Type B pancreatic cell (in vitro differentiated cells): ENCODE measurements at regions not wholly inside any gene's neighbourhood (a gene's known extent, or its start where the extent isn't known, plus 50 kb on each side); places are given as distances from the start of the nearest gene placed in this dataset.

ENCODE experiments used
- DNase-seq: peaks from one replicate; pipeline ENCODE4 v3.0.0; 2021; ENCODE audit warnings: mixed read lengths; ENCODE audit not compliant: unreplicated experiment; ENCODE audit errors: extremely low spot score
- H3K27ac Mint-ChIP-seq: 2 replicates; pipeline ENCODE4 v1.8.0; 2021; ENCODE audit warnings: mild to moderate bottlenecking, mixed read lengths
- H3K27me3 Mint-ChIP-seq: 2 replicates; pipeline ENCODE4 v1.8.0; 2021; ENCODE audit warnings: mixed read lengths
- H3K36me3 Mint-ChIP-seq: 2 replicates; pipeline ENCODE4 v1.8.0; 2021; ENCODE audit warnings: mixed read lengths
- H3K4me1 Mint-ChIP-seq: one replicate; pipeline ENCODE4 v1.8.0; 2021; ENCODE audit warnings: mixed read lengths; ENCODE audit not compliant: unreplicated experiment
- H3K4me3 Mint-ChIP-seq: 2 replicates; pipeline ENCODE4 v1.8.0; 2021; ENCODE audit warnings: mild to moderate bottlenecking, mixed read lengths
- H3K9me3 Mint-ChIP-seq: 2 replicates; pipeline ENCODE4 v1.8.0; 2021; ENCODE audit warnings: mixed read lengths
- TF ChIP-seq, protein P1 (sequence below): fragments of 200-600 bp; sonication (generic); conservative IDR thresholded peaks from 2 replicates; pipeline ENCODE4 v1.5.0; 2021; ENCODE audit warnings: antibody characterized with exemption, mild to moderate bottlenecking

DNA sequence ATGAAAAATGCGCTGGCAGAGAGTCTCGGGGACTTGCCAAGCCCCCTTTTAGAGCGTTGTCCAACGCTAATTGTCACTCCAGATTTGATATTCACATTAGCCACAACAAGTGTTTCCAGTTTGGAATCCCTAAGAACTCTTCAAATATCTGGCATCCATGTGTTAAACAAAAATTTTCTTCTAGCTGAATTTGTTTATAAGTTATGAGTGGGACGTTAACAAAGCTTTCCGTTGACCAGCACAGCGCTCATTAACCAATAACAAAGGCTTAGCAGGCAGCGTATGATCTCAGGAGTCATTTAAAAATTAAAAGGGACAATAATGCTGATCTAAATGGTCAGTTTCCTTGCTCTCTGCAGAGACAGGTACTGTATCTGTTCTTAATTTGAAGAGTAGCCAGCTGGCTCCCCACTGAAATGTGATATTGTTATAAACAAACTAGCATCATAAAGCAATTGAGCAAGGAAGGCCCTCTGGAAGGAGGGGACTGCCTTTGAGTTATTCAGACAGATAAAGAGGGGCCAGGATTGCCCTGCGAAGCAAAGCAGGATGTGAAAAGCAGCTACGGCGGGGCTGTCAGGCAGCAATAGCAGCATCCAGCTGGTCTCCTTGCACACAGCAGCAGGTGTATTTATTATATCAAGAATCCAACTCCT lies 337.2 kb upstream of the SALL3 start:
- Mint-ChIP-seq H3K36me3 (no peaks in the 10 kb centered on the region), H3K4me3 (no peak overlapping the region), H3K27me3 (peaks cover 15% of the 10 kb centered on the region), H3K4me1 (peaks cover 26% of the 10 kb centered on the region), H3K9me3 (no peaks in the 10 kb centered on the region), H3K27ac (no peak overlapping the region)
- TF ChIP-seq, protein P1, sequence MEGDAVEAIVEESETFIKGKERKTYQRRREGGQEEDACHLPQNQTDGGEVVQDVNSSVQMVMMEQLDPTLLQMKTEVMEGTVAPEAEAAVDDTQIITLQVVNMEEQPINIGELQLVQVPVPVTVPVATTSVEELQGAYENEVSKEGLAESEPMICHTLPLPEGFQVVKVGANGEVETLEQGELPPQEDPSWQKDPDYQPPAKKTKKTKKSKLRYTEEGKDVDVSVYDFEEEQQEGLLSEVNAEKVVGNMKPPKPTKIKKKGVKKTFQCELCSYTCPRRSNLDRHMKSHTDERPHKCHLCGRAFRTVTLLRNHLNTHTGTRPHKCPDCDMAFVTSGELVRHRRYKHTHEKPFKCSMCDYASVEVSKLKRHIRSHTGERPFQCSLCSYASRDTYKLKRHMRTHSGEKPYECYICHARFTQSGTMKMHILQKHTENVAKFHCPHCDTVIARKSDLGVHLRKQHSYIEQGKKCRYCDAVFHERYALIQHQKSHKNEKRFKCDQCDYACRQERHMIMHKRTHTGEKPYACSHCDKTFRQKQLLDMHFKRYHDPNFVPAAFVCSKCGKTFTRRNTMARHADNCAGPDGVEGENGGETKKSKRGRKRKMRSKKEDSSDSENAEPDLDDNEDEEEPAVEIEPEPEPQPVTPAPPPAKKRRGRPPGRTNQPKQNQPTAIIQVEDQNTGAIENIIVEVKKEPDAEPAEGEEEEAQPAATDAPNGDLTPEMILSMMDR = no peak
- DNase-seq = no peak

DNA sequence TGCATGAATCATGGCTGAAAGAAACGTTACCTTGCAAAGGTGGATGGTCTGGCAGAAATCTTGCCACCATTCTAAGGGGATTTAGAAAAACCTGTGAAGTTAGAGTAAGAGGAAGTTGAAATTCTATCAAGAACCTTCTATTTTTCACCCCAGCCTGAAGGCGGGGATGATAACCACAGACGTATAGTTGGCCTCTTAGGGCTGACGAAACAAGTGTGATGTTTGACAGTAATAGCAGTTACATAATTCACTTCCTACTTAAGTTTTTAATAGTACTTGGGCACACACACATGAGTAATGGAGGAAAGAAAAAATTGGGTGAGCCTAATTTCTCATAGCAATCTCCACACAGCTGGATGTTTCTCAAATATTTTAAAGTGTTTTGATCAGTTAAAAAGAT lies 336.6 kb upstream of the SALL3 start:
- peaks cover 1% of the 10 kb centered on the region for H3K9me3 Mint-ChIP-seq
- TF ChIP-seq, protein P1 = no peak

DNA sequence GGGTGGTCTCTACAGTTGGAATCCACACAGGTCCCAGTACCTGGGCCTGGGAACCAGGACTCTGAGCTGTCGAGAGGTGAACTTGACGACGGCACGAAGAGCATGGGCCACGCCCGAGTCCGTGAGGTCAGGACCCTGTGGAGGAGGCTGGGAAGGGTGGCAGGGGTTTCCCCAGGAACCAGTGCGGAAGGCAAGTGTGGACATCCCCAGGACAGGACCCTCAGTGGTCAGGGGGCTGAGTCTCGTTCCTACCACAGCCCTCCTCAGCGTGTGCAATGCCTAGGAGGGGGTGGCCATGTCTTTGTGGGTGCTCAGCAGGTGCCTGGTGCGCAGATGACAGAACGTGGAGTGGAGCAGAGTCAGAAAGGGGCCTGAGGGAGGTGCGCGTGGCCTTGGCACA lies 335.6 kb upstream of the SALL3 start:
- Mint-ChIP-seq H3K9me3 (peaks cover 6% of the 10 kb centered on the region), H3K4me1 (peaks cover 24% of the 10 kb centered on the region), H3K27ac (no peak overlapping the region), H3K36me3 (no peaks in the 10 kb centered on the region), H3K4me3 (no peak overlapping the region), H3K27me3 (peaks cover 15% of the 10 kb centered on the region)
- TF ChIP-seq, protein P1 = no peak
- DNase-seq = no peak

More for the DNA sequence above, 336.6 kb upstream of the SALL3 start:
- peaks cover 15% of the 10 kb centered on the region for H3K27me3 Mint-ChIP-seq
- H3K4me1 Mint-ChIP-seq = peaks cover 26% of the 10 kb centered on the region
- H3K4me3 Mint-ChIP-seq = no peak overlapping the region
- no peak overlapping the region for H3K27ac Mint-ChIP-seq
- no peaks in the 10 kb centered on the region for H3K36me3 Mint-ChIP-seq
- DNase-seq = no peak

DNA sequence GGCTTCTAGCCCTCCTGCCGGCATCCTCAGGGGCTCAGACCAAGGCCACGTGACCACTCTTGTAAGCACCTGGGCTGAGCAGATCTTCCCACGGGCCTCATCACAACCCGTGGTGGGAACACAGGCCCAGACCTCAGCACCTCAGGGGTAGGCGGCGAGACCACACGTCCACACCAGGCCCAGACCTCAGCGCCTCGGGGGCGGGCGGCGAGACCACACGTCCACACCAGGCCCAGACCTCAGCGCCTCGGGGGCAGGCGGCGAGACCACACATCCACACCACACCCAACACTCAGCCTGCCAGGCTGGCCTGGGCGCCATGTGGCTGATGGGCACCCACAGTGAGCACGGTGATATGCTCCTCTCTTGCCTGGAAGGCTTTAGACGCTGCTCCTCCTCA lies 334.4 kb upstream of the SALL3 start:
- H3K36me3 Mint-ChIP-seq = no peaks in the 10 kb centered on the region
- TF ChIP-seq, protein P1 = no peak
- H3K27me3 Mint-ChIP-seq = peaks cover 15% of the 10 kb centered on the region
- no peak overlapping the region for H3K4me3 Mint-ChIP-seq
- DNase-seq = no peak
- peaks cover 16% of the 10 kb centered on the region for H3K4me1 Mint-ChIP-seq
- H3K9me3 Mint-ChIP-seq = peaks cover 6% of the 10 kb centered on the region
- no peak overlapping the region for H3K27ac Mint-ChIP-seq

DNA sequence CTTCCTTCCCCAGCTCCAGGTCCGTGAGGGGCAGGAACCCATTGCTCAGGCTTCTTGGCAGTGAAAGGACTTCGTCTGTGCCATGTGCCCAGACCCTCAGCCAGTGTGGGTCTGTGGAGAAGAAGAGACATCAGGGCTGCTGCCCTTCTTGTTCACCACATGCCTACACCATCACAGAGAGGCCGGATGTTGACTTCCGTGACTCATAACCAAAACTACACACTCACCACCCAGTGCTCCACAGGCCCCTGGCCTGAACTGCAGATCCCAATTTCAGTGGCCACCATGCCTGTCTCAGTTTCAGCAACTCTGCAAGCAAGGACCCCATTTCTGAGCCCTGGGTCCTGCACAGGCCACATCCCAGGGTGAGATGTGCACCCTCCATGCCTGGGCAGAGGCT lies 332.6 kb upstream of the SALL3 start:
- H3K36me3 Mint-ChIP-seq = no peaks in the 10 kb centered on the region
- H3K9me3 Mint-ChIP-seq = peaks cover 6% of the 10 kb centered on the region
- no peak overlapping the region for H3K4me3 Mint-ChIP-seq
- TF ChIP-seq, protein P1 = no peak
- H3K4me1 Mint-ChIP-seq = peaks cover 11% of the 10 kb centered on the region
- no peak for DNase-seq
- H3K27me3 Mint-ChIP-seq = peaks cover 3% of the 10 kb centered on the region
- H3K27ac Mint-ChIP-seq = no peak overlapping the region
